GM12878 (cell line): ENCODE measurements at regions not wholly inside any gene's neighbourhood (a gene's known extent, or its start where the extent isn't known, plus 50 kb on each side); places are given as distances from the start of the nearest gene placed in this dataset.

Experiments
- ATAC-seq: fragments of 200-7000 bp; cut with Tn5 transposase; 3 replicates; pipeline ENCODE4 v1.9.1; 2020; ENCODE audit warnings: mild to moderate bottlenecking, moderate library complexity
- BruUV-seq: library from RNA; stranded (reverse); fragments of 400-500 nt; replicated peaks from 2 replicates; lab custom pipeline; 2021; lab: Mats Ljungman, UMichigan
- CTCF ChIA-PET: fragments of 300-600 bp; sonication (Branson Sonifier 250); formaldehyde crosslinking; extraction: SDS; loops from one replicate; lab custom pipeline; 2021; ENCODE audit warnings: inconsistent platforms; lab: Yijun Ruan, JAX
- POLR2A ChIA-PET: fragments of 350-600 bp; formaldehyde crosslinking; extraction: SDS; loops from one replicate; lab custom pipeline; 2021; ENCODE audit warnings: inconsistent platforms; lab: Charles Lee
- RAD21 ChIA-PET: fragments of 300-600 bp; sonication (Branson Sonifier 250); formaldehyde crosslinking; loops from one replicate; lab custom pipeline; 2023; ENCODE audit warnings: antibody characterized with exemption; ENCODE audit not compliant: unreplicated experiment; lab: Charles Lee
- SMC1A ChIA-PET: fragments of 300-600 bp; sonication (Branson Sonifier 250); formaldehyde crosslinking; loops from one replicate; lab custom pipeline; 2023; ENCODE audit not compliant: unreplicated experiment, uncharacterized antibody; lab: Charles Lee
- DNase-seq: peaks from one replicate; pipeline ENCODE4 v3.0.0-alpha.2; 2011; ENCODE audit warnings: low read depth, low spot score
- FAIRE-seq: peaks from 3 replicates; lab custom pipeline; 2011; peaks lifted over from hg19 to GRCh38; lab: Jason Lieb, UNC
- H2AFZ ChIP-seq: 2 replicates; pipeline ENCODE4 v1.6.0; 2011; ENCODE audit warnings: low read depth, low read length, control low read depth; ENCODE audit not compliant: control insufficient read depth
- H3K27ac ChIP-seq: 2 replicates; pipeline ENCODE4 v1.5.1; 2011; ENCODE audit warnings: control low read depth; ENCODE audit not compliant: control insufficient read depth, insufficient read depth
- H3K27me3 ChIP-seq, 2 experiments: replicated peaks in 1 of 2; 2 replicates each; pipeline versions ENCODE4 v1.6.0 to v1.6.1; 2011; ENCODE audit warnings: low read length in 1 of 2; ENCODE audit not compliant: control insufficient read depth in 2 of 2, insufficient read depth in 2 of 2
- H3K36me3 ChIP-seq, 2 experiments: 2 replicates each; pipeline ENCODE4 v1.5.1; 2011; ENCODE audit warnings: low read length in 1 of 2; ENCODE audit not compliant: control insufficient read depth in 2 of 2, insufficient read depth in 2 of 2
- H3K4me1 ChIP-seq: 2 replicates; pipeline ENCODE4 v1.6.1; 2011; ENCODE audit warnings: mild to moderate bottlenecking, low read length, moderate library complexity, mixed read lengths; ENCODE audit not compliant: control insufficient read depth, insufficient read depth
- H3K4me2 ChIP-seq: 2 replicates; pipeline ENCODE4 v1.6.0; 2011; ENCODE audit warnings: control low read depth; ENCODE audit not compliant: control insufficient read depth, insufficient read depth
- H3K4me3 ChIP-seq: fragments of 200-600 bp; sonication (generic); 2 replicates; pipeline ENCODE4 v1.5.1; 2016
- H3K79me2 ChIP-seq: 2 replicates; pipeline ENCODE4 v1.6.0; 2011; ENCODE audit warnings: low read length; ENCODE audit not compliant: control insufficient read depth, insufficient read depth
- H3K9ac ChIP-seq: 2 replicates; pipeline ENCODE4 v1.8.0; 2011; ENCODE audit warnings: low read length, control low read depth, mixed read lengths; ENCODE audit not compliant: control insufficient read depth, insufficient read depth
- H3K9me3 ChIP-seq: replicated peaks from 3 replicates; pipeline ENCODE4 v1.5.1; 2011; ENCODE audit warnings: mild to moderate bottlenecking, low read length; ENCODE audit not compliant: control insufficient read depth, insufficient read depth
- H4K20me1 ChIP-seq: 2 replicates; pipeline ENCODE4 v1.6.0; 2011; ENCODE audit not compliant: control insufficient read depth, insufficient read depth
- BMI1 ChIP-seq: fragments of 450-650 bp; IDR thresholded peaks from 2 replicates; pipeline ENCODE4 v1.6.1; 2016; ENCODE audit warnings: mild to moderate bottlenecking, moderate library complexity, borderline replicate concordance
- CEBPB ChIP-seq, 2 experiments: fragments of 150-350 bp in 1 of 2; IDR thresholded peaks; 2 replicates each; pipeline ENCODE4 v1.6.1; 2012 to 2014; ENCODE audit warnings: low read depth in 2 of 2, low read length in 2 of 2, borderline replicate concordance in 1 of 2, inconsistent platforms in 1 of 2
- CREB1 ChIP-seq: IDR thresholded peaks from 2 replicates; pipeline ENCODE4 v1.6.1; 2012; ENCODE audit warnings: low read depth, mild to moderate bottlenecking, inconsistent platforms
- EED ChIP-seq: sonication (generic); IDR thresholded peaks from 2 replicates; pipeline ENCODE4 v1.6.1; 2016; ENCODE audit warnings: antibody characterized with exemption, low read depth
- GATAD2B ChIP-seq: fragments of 450-650 bp; conservative IDR thresholded peaks from 2 replicates; pipeline ENCODE4 v1.6.1; 2017; ENCODE audit warnings: low read depth, mild to moderate bottlenecking, moderate library complexity
- PAX5 ChIP-seq: IDR thresholded peaks from 2 replicates; pipeline ENCODE4 v1.6.1; 2011; ENCODE audit warnings: low read depth, low read length, borderline replicate concordance
- RB1 ChIP-seq: fragments of 450-650 bp; formaldehyde crosslinking; IDR thresholded peaks from 2 replicates; pipeline ENCODE4 v1.6.1; 2017; ENCODE audit warnings: mild to moderate bottlenecking, borderline replicate concordance
- RCOR1 ChIP-seq: conservative IDR thresholded peaks from 2 replicates; pipeline ENCODE4 v1.6.1; 2012; ENCODE audit warnings: low read depth, low read length, improper control_type of control experiment
- RFX5 ChIP-seq: IDR thresholded peaks from 2 replicates; pipeline ENCODE4 v1.6.1; 2011; ENCODE audit warnings: low read depth, low read length, improper control_type of control experiment
- SREBF2 ChIP-seq: IDR thresholded peaks from 2 replicates; pipeline ENCODE4 v1.6.1; 2012; ENCODE audit warnings: mild to moderate bottlenecking, low read length
- TCF12 ChIP-seq: IDR thresholded peaks from 2 replicates; pipeline ENCODE4 v1.6.1; 2011; ENCODE audit warnings: low read depth, mild to moderate bottlenecking, low read length
- ZBTB4 ChIP-seq: fragments of 450-650 bp; formaldehyde crosslinking; IDR thresholded peaks from 2 replicates; pipeline ENCODE4 v1.4.0; 2022; ENCODE audit warnings: mild to moderate bottlenecking, moderate library complexity
- ZSCAN29 ChIP-seq: fragments of 450-650 bp; IDR thresholded peaks from 2 replicates; pipeline ENCODE4 v1.6.1; 2017; ENCODE audit warnings: mild to moderate bottlenecking, moderate library complexity
- WGBS: methylation state at CpG from one replicate; pipeline ENCODE4 v1.1.6; 2016; ENCODE audit warnings: low lambda C conversion rate; ENCODE audit not compliant: insufficient replicate concordance, insufficient coverage; ENCODE audit errors: missing lambda C conversion rate; 5-methylcytosine and 5-hydroxymethylcytosine counted together
- in situ Hi-C: fragments of 300-500 bp; cut with MboI; formaldehyde crosslinking; loops from 9 replicates; pipeline ENCODE4 v1.14.3; 2018; ENCODE audit warnings: mixed read lengths
- intact Hi-C: fragments of 100-400 bp; cut with micrococcal nuclease; formaldehyde crosslinking; loops from one replicate; pipeline ENCODE4 v1.14.2; 2022; ENCODE audit not compliant: unreplicated experiment
- TF ChIP-seq, protein P1 (sequence below), 3 experiments: IDR thresholded peaks in 2 of 3; conservative IDR thresholded peaks in 1 of 3; 2 replicates each; pipeline ENCODE4 v1.5.1; 2011; ENCODE audit warnings: low read depth in 3 of 3, low read length in 3 of 3, mild to moderate bottlenecking in 3 of 3, control low read depth in 2 of 3, moderate library complexity in 2 of 3, inconsistent platforms in 1 of 3, mixed read lengths in 1 of 3; ENCODE audit not compliant: control insufficient read depth in 2 of 3, insufficient read depth in 1 of 3; ENCODE audit errors: extremely low read depth in 1 of 3

DNA sequence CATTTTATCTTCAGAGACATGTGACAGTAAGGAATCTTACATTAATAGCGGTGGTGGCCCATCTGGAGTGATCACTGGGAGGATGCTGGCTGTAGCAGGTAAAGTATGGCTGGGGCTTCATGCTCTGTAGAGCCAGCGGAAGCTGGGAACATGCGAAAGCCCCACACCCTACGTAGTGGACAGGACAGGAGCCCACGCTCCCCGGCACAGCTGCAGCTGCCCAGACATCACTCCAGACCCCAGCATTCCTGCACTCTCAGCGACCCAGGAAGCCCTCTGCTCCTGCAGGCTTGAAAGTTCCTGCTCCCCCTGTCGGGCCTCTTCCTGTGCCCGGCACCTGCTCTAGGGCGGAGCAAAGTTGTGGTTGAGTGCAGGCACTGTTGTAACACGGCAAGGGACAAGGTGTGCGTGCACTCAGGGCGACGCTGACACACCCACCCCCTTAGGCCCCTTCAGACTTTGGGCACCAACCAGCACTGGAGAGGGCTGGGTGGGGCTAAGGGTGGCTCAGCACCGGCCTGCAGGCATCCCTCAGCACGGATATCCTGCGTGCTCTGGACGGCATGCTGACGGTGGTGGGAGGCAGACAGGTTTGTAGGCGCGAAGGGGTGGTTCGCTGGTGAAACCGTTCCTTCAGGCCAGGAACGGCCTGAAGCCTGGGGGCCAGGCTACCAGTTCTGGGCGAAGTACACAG lies 568.3 kb downstream of the FSCB start:
- Histone ChIP-seq H3K9me3 (no peaks in the 10 kb centered on the region), H3K9ac (no peak overlapping the region), H3K4me1 (no peaks in the 10 kb centered on the region), H3K36me3 (no peaks in the 10 kb centered on the region), H3K27ac (no peak overlapping the region), H3K79me2 (no peaks in the 10 kb centered on the region), H3K4me3 (no peak overlapping the region), H4K20me1 (no peaks in the 10 kb centered on the region), H3K4me2 (no peak overlapping the region), H3K27me3 (no peaks in the 10 kb centered on the region), H2AFZ (no peak overlapping the region)
- CTCF ChIA-PET: no interaction called here
- POLR2A ChIA-PET: no interaction called here
- BruUV-seq: no TSS peak
- WGBS: 48% methylated on average over 25 of the region's 25 CpGs
- TF ChIP-seq TCF12: no peak
- no peak for TF ChIP-seq RCOR1
- no peak for TF ChIP-seq CREB1
- TF ChIP-seq BMI1: no peak
- no peak for TF ChIP-seq RFX5
- in situ Hi-C loops: no loop called here
- SMC1A ChIA-PET: no interaction called here
- DNase-seq: no peak
- intact Hi-C loops: no loop called here
- FAIRE-seq: no peak
- no peak for ATAC-seq
- RAD21 ChIA-PET: no interaction called here

- no TSS peak for BruUV-seq
- Histone ChIP-seq H3K36me3 (no peaks in the 10 kb centered on the region), H3K79me2 (no peaks in the 10 kb centered on the region), H3K9ac (no peak overlapping the region), H3K4me1 (no peaks in the 10 kb centered on the region), H4K20me1 (no peaks in the 10 kb centered on the region), H3K4me2 (no peak overlapping the region), H3K4me3 (no peak overlapping the region), H2AFZ (no peak overlapping the region), H3K9me3 (no peaks in the 10 kb centered on the region), H3K27me3 (no peaks in the 10 kb centered on the region), H3K27ac (no peak overlapping the region)
- ATAC-seq: no peak
- in situ Hi-C loops (no loop called here), intact Hi-C loops (no loop called here)
- SMC1A ChIA-PET: no interaction called here
- POLR2A ChIA-PET: no interaction called here
- no peak for DNase-seq
- RAD21 ChIA-PET: no interaction called here
- 69% methylated on average over 2 of the region's 2 CpGs for WGBS
- no peak for FAIRE-seq
- CTCF ChIA-PET: no interaction called here
- no peak for TF ChIP-seq SREBF2
- no peak for TF ChIP-seq EED
- no peak for TF ChIP-seq PAX5
- no peak for TF ChIP-seq GATAD2B
- TF ChIP-seq ZBTB4 (CRISPR knock-in tag): no peak
- TF ChIP-seq CEBPB (IDR thresholded peaks at IDR 0.05; ENCODE audit: borderline replicate concordance in 1 of 2, low read depth in 2 of 2, low read length in 2 of 2): no peak
- TF ChIP-seq ZSCAN29: no peak
- TF ChIP-seq, protein P1, sequence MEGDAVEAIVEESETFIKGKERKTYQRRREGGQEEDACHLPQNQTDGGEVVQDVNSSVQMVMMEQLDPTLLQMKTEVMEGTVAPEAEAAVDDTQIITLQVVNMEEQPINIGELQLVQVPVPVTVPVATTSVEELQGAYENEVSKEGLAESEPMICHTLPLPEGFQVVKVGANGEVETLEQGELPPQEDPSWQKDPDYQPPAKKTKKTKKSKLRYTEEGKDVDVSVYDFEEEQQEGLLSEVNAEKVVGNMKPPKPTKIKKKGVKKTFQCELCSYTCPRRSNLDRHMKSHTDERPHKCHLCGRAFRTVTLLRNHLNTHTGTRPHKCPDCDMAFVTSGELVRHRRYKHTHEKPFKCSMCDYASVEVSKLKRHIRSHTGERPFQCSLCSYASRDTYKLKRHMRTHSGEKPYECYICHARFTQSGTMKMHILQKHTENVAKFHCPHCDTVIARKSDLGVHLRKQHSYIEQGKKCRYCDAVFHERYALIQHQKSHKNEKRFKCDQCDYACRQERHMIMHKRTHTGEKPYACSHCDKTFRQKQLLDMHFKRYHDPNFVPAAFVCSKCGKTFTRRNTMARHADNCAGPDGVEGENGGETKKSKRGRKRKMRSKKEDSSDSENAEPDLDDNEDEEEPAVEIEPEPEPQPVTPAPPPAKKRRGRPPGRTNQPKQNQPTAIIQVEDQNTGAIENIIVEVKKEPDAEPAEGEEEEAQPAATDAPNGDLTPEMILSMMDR (IDR thresholded peaks at IDR 0.05 in 2 of 3, conservative IDR thresholded peaks at IDR 0.05 in 1 of 3; ENCODE audit: control insufficient read depth in 2 of 3, extremely low read depth in 1 of 3, insufficient read depth in 1 of 3, low read depth in 3 of 3, low read length in 3 of 3): no peak
- TF ChIP-seq RB1: no peak
Observed at GRCh38 chr14:43937001-43937400, 570.1 kb downstream of the FSCB start.
